ENCODE measurements at regions not wholly inside any gene's neighbourhood (a gene's known extent, or its start where the extent isn't known, plus 50 kb on each side); places are given as distances from the start of the nearest gene placed in this dataset.

DNA sequence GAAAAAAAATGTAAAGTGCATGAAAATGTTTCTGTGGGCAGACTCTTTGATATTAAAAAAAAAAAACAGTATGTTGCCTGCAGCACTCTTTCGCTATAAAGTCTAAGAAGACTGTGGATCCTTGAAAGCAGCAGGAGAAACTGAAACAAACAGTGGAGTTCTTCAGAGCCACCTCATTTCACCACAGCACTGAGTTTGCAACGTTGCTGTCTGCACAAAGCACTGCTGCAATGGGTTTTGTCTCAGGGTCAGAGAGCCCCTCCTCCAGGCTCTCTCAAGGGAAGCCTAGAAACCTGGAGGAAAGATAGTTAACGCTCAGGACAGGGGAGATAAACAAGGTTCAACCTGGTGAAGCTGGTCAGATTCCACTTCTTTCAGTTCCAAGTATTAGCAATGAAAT lies 248.7 kb downstream of the EFNB2 start:
- H3K4me1 ChIP-seq (ENCODE audit: insufficient read depth, low read length, severe bottlenecking) = no peaks in the 10 kb centered on the region

DNA sequence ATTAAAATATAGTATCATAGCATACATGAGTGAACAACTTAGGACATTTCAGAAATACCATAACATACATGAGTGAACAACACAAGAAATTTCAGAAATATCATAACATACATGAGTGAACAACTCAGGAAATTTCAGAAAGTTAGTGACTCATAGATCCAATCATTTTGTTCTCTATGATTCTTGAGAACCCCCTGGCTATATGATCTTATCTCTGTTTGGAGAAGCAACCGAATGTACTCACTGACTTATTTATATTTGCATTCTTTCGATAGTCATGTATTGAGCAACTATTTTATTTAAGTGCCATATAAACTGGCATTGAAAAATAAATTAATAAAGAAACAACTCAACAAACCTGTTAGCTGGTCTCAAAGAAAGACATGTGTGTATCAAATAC lies 251.1 kb downstream of the EFNB2 start:
- no peaks in the 10 kb centered on the region for H3K27me3 ChIP-seq (ENCODE audit: insufficient read depth, low read length)
- H3K36me3 ChIP-seq (ENCODE audit: insufficient read depth, low read length) = no peaks in the 10 kb centered on the region
- H3K9me3 ChIP-seq (ENCODE audit: low read length) = no peaks in the 10 kb centered on the region
- no peaks in the 10 kb centered on the region for H3K9me2 ChIP-seq (ENCODE audit: low read depth, low read length)
- no peak for TF ChIP-seq CTCF (IDR thresholded peaks at IDR 0.05; ENCODE audit: low read length)
- TF ChIP-seq EZH2 (IDR thresholded peaks at IDR 0.05; ENCODE audit: borderline replicate concordance, low read length) = no peak
- no peak overlapping the region for H2AFZ ChIP-seq (ENCODE audit: low read length)
- H4K20me1 ChIP-seq (ENCODE audit: insufficient read depth, low read length) = no peaks in the 10 kb centered on the region
- no peak overlapping the region for H3K4me3 ChIP-seq (ENCODE audit: low read depth, low read length, poor library complexity, severe bottlenecking)
- H3K27ac ChIP-seq (ENCODE audit: low read depth, low read length, poor library complexity, severe bottlenecking) = no peak overlapping the region
- no peak overlapping the region for H3K9ac ChIP-seq (ENCODE audit: low read length)
- no peaks in the 10 kb centered on the region for H3K4me1 ChIP-seq (ENCODE audit: insufficient read depth, low read length, severe bottlenecking)
- no peaks in the 10 kb centered on the region for H3F3A ChIP-seq (ENCODE audit: insufficient read depth, low read length)
- H3K79me2 ChIP-seq (ENCODE audit: insufficient read depth, low read length) = no peaks in the 10 kb centered on the region
- no peak overlapping the region for H3K4me2 ChIP-seq (ENCODE audit: low read length)

More for the DNA sequence above, 248.7 kb downstream of the EFNB2 start:
- Histone ChIP-seq H3K36me3 (ENCODE audit: insufficient read depth, low read length) (no peaks in the 10 kb centered on the region), H3K27ac (ENCODE audit: low read depth, low read length, poor library complexity, severe bottlenecking) (no peak overlapping the region), H3K9ac (ENCODE audit: low read length) (no peak overlapping the region), H3K9me3 (ENCODE audit: low read length) (no peaks in the 10 kb centered on the region), H2AFZ (ENCODE audit: low read length) (no peak overlapping the region), H3F3A (ENCODE audit: insufficient read depth, low read length) (no peaks in the 10 kb centered on the region), H3K79me2 (ENCODE audit: insufficient read depth, low read length) (no peaks in the 10 kb centered on the region), H3K4me3 (ENCODE audit: low read depth, low read length, poor library complexity, severe bottlenecking) (no peak overlapping the region), H3K27me3 (ENCODE audit: insufficient read depth, low read length) (no peaks in the 10 kb centered on the region), H3K9me2 (ENCODE audit: low read depth, low read length) (no peaks in the 10 kb centered on the region), H3K4me2 (ENCODE audit: low read length) (no peak overlapping the region), H4K20me1 (ENCODE audit: insufficient read depth, low read length) (no peaks in the 10 kb centered on the region)
- TF ChIP-seq EZH2 (IDR thresholded peaks at IDR 0.05; ENCODE audit: borderline replicate concordance, low read length) (no peak), CTCF (IDR thresholded peaks at IDR 0.05; ENCODE audit: low read length) (no peak)

GRCh38 chr13:106281426-106281825 lies 254.0 kb downstream of the EFNB2 start:
- Histone ChIP-seq H3K36me3 (ENCODE audit: insufficient read depth, low read length) (no peaks in the 10 kb centered on the region), H3K79me2 (ENCODE audit: insufficient read depth, low read length) (no peaks in the 10 kb centered on the region), H4K20me1 (ENCODE audit: insufficient read depth, low read length) (no peaks in the 10 kb centered on the region), H3F3A (ENCODE audit: insufficient read depth, low read length) (no peaks in the 10 kb centered on the region), H3K4me3 (ENCODE audit: low read depth, low read length, poor library complexity, severe bottlenecking) (no peak overlapping the region), H3K27me3 (ENCODE audit: insufficient read depth, low read length) (no peaks in the 10 kb centered on the region), H3K9me2 (ENCODE audit: low read depth, low read length) (no peaks in the 10 kb centered on the region), H3K9ac (ENCODE audit: low read length) (no peak overlapping the region), H3K27ac (ENCODE audit: low read depth, low read length, poor library complexity, severe bottlenecking) (no peak overlapping the region), H2AFZ (ENCODE audit: low read length) (no peak overlapping the region), H3K4me1 (ENCODE audit: insufficient read depth, low read length, severe bottlenecking) (no peaks in the 10 kb centered on the region), H3K9me3 (ENCODE audit: low read length) (no peaks in the 10 kb centered on the region), H3K4me2 (ENCODE audit: low read length) (no peak overlapping the region)
- TF ChIP-seq EZH2 (IDR thresholded peaks at IDR 0.05; ENCODE audit: borderline replicate concordance, low read length) (no peak), CTCF (IDR thresholded peaks at IDR 0.05; ENCODE audit: low read length) (no peak)
